T-helper 2 cell treated with Interferon-gamma antibody and Interleukin-4, amounts not matched to agents 100 ng/mL and 5 ng/mL, for 36 hours (primary cell): ENCODE measurements at regions not wholly inside any gene's neighbourhood (a gene's known extent, or its start where the extent isn't known, plus 50 kb on each side); places are given as distances from the start of the nearest gene placed in this dataset.
"Not testable (repeated sequence)": the region's sequence is repeated elsewhere in the genome, so short reads cannot be mapped to it uniquely, and the experiment has no call there.

ENCODE experiments used
- intact Hi-C: fragments of 100-400 bp; cut with micrococcal nuclease; formaldehyde crosslinking; loops from one replicate; pipeline ENCODE4 v1.15.1; 2023

DNA sequence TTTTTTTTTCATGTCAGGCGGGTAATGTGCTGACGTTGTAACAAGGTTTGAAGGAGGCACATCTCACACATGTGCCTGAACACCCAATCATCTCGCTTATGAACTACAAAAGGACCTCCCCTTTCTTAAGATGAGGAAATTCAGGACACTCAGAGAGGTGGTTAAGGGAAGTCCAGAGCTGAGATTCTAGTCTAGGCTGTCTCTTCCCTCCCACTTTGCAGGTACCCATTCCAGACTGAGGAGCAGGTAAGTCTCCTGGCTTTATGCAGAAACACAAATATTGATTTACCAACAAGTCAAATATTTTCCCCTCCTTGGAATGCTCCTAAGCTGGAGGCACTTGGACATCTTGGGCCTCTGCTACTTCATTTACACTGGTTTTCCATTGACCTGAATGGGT, 122.9 kb upstream of the CADM1 start:
- intact Hi-C loops: no loop called here

DNA sequence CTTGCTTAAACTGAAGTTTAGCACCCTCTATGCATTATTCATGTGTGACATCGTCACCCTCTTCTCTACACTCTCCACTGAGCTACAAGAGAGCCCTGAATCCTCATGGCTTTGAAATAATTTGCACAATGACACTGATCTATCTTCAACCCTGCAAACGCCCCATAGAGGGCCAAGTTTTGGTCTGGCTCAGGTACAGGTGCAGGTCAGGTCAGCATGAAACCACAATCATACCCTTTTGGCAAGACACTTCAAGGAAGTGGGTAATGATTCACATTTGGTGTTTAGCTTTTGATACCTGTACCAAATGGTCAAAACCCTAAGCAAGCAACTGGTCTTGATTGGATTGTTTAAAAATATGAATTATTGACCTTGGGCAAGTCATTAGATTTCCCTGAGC, 122.2 kb upstream of the CADM1 start:
- intact Hi-C loops: no loop called here

DNA sequence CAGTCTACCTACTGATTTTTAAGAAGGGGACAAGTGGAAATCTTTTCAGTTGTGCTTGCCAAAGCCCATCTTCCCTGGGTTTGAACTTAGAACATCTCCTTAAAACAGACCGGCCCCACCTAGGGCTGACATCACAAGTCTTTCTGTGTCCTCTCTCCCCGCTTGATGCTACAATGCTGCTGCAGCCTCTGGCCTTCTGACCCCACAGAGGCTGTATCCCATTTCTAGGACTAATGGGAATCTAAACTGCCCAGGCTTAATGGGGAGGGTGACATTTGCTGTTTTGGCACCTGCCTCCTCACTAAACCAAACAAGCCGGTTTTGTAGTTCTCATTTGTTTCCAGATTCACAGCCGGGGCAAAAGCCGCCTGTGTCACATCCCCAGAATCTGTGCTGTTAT, 121.3 kb upstream of the CADM1 start:
- intact Hi-C loops: no loop called here

DNA sequence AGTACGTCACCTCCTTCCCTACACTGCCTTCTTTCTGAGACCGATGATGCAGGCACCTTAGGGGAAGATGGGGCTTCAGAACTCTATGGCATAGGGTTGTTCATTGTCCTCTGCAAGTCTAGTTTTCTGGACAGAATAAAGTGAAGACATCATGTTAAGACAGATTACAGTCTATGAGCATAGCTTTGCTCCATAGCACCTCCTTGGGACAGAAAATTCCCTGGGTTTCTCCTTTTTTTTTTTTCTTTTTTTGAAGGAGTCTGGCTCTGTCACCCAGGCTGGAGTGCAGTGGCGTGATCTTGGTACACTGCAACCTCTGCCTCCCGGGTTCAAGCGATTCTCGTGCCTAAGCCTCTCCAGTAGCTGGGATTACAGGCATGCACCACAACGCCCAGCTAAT, 119.8 kb upstream of the CADM1 start:
- intact Hi-C loops: no loop called here

DNA sequence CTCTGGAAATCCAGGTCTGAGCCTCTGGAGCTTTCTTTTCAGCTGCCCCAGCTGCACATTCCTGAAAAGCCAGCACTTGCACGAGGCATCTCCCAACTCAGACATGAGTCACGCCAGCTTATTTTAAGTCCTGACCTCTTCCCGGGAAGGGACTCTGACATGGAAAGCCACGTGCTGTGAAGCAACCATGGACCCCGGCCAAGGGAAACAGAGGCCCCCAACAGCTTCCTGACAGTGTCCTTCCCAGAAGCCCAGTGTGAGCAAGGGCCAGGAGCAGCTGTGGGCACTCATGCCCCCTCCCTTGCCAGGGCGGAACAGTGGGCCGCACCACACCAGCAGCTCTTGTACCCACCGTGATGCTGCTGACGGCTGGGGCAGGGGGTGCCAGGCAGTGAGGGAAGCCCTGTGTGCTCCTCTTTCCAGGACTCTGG, 118.8 kb upstream of the CADM1 start:
- intact Hi-C loops: no loop called here

DNA sequence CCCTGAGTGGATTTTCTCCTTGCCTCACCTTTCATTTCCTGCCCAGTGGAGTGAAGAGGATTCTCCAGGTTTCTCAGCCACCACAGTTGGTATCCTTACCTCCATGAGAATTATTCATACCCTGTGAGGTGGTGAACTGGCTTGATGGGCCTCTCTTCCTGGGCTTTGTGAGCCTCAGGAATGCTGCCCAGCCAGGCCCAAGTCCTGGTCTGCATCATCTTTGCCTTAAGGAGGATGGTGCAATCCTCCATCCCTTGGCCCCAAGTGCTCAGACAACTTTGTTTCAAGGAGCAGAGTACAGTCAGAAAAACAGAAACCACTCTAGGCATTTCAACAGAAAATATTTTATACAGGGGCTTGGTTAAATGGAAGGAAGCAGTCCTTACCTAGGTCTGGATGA, 114.2 kb upstream of the CADM1 start:
- intact Hi-C loops: no loop called here

DNA sequence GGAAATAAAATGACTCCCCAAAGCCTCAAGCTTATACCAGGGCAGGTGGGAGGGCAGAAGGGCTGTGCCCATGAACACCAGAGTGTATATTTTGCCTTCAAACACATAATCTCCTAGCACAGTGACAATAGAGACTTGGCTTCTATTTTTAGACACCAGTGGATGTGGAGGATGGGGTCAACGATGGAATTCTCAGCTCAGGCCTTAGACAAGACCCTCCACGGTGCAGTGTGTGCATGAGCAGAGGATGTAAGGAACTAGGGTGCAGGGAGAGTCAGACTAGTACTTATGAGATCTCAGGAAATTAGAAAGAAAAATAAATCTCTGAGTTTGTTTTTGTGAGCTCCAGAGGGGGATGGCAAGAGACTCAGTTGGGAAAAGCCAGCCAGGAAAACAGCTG, 113.6 kb upstream of the CADM1 start:
- intact Hi-C loops: no loop called here

DNA sequence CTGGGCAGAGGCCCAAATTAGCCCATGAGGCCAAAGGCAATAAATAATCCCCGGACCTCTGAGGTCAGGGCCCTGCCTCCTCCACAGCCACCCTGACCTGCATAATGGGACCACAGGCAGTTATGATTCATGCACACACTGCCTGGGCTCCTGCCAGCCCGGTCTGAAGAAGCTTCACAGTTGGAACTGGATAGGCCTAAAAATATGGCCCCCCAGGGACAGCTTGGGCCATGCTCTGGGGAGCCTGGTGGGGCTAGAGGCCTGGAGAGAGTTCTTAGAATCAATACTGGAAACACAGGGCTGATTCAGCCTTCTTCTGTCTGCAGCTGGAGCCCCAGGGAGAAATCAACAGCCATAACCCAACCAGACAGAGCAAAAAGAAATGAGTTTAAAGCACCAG, 112.8 kb upstream of the CADM1 start:
- intact Hi-C loops: no loop called here

DNA sequence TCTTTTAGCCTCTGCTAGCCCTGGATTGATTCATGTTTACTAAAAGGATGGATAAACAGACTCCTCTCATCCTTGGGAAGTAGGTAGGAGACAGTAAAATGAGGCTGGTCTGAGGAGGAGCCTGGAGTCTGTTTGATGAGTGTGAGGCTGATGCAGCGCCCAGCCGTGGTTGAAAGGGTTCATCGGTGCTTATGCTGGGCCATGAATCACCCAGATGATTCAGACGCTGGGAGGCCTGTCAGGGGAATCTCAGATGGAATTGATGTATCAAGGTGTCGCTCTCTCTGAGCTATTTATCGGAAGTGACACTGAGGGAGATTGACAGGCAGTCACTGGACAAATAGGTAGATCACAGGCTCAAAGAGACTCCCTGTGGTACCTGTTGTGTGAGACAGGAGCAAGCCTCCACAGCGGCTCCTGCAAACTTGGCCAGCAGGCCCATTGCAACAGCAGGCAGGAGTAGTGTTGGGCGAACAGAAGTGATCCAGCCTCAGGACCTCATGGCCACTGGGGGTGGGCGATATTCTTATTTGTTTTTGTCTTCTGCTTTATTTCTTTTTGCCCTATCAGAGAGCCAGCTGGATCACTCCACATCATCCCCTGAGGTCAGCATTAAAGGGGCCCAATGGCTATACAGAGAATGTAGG, 109.9 kb upstream of the CADM1 start:
- intact Hi-C loops: no loop called here

DNA sequence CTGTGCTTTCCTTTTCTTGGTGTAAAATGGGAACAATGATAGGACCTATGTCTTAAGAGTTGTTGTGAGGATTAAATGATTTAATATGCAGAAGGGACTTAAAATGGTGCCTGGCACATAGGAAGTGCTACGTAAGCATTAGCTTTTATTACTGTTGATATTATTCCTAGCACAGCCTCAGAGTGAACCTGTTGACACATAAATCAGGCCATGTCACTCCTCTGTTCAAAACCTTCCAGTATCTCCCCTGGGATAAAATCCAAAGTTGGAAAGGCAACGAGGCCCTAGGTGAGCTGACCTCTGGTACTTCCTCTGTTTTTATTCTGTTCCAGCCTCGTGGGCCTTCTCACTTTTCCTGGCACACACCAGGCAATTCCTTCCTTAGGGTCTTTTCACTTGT, 108.8 kb upstream of the CADM1 start:
- intact Hi-C loops: no loop called here

DNA sequence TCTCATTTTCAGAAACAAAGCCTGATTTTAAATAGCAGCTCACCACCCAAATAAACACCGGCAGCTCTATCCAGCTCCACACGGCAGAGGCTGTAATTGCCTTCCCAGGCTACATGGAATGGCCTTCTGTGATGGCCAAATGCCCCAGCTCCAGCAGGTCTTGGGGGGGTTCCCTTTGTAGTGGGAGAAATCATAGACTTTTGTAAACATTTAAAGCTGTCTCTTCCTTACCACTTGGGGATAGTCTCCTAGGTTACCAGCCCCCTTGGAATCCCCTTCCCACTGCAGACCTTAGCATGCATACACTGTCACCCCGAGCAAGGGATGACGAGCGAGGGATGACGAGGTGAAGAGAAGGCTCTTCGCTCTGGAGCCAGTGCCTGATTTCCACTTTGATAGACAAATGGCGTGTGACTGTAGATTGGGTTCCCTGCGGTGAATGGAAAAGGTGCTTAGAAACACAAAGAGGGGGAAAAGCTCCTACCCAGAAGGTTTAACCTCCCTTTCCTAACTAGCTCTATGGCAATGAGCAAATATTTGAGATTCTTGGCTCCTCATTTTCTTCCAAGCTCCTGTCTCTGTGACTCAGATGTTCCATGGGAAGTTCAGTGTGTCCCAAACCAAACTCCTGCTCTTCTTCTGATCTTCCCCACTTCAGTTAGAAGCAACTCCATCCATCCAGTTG, 108.0 kb upstream of the CADM1 start:
- intact Hi-C loops: no loop called here

DNA sequence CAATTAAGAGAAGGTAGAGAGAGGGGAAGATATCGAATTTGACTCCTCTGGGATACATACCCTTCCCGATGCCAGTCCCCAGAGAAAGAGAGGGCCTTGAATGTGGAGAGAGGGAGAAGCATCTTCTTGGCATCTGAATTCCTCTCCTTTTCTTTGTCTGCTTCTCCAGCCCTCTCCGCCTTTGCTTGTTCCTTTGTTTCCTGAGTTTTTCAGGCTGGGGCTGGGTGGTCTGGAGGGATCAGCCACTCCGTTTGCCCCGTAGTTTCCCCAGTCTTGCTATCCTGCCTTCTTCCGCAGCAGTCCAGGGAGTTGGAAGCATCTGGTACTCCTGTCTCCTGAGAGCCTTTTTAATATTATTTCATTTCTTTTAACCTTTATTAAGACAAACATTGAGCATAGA, 107.1 kb upstream of the CADM1 start:
- intact Hi-C loops: no loop called here

DNA sequence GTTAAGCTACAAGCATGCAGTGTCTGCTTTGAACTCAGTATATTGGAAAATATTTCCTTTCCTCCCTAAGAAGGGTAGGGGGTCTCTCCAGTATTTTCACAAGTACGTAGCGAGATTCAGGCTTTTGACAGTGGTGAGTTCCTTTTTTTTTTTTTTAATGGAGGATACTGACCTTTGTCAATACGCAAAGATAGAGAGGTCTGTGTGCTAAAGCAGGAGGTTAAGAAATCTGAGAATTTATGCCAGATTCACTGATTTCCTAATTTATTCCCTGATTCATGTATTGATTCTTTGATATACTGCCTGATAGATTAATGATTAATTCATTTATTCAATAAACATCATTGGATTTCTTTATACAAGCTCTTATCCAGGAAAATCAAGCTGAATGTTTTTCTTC, 106.7 kb upstream of the CADM1 start:
- intact Hi-C loops: no loop called here

DNA sequence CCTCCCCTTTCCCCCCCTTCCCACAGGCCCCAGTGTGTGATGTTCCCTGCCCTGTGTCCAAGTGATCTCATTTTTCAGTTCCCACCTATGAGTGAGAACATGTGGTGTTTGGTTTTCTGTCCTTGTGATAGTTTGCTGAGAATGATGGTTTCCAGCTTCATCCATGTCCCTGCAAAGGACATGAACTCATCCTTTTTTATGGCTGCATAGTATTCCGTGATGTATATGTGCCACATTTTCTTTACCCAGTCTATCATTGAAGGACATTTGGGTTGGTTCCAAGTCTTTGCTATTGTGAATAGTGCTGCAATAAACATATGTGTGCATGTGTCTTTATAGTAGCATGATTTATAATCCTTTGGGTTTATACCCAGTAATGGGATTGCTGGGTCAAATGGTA, 106.0 kb upstream of the CADM1 start:
- intact Hi-C loops: not testable (repeated sequence)

DNA sequence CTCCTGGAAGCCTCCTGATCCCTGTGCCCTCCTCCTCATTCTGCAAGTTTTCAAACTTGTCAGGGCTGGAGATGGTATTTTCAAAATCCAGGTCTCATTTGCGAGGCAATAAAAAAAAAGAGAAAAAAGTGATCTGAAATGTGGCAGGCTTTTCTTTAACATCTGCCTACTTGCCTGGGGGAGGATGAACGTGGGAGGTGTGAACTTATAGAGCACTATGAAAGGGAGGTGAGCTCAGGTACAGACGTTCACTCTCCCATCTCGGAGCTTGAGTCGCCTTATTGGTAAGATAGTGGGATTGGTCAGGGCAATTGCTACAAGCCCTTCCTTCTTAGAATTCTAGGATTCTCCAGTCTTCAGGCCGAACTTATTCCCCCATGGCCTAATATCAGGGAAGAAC, 104.8 kb upstream of the CADM1 start:
- intact Hi-C loops: no loop called here

DNA sequence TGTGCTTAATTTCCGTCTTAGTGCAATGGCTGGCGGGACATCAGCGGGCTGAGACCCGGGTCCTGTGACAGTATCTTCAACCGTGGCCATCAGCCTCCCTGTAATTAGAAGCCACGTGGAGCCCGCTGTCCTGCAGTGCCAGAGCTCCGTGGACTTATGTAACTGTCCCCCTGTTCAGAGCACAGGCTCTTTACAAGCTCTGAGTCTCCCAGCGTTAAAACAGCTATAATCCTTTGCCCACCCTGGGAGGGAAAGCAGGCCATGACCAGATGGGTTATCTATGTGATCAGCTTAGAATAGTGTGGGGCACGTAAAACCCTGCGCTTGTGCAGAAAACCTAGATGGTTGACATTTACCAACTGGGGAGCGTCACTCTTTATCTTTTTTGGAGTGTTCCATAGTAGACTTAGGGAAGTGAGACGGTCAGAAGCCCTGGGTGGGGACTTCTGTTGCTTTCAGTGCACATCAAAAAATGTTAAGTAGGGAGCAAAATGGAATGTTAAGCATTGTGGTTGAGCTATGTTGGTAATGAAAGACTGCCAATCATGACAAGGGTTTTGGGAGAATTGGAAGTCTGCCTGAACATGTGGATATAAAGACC, 103.5 kb upstream of the CADM1 start:
- intact Hi-C loops: no loop called here

DNA sequence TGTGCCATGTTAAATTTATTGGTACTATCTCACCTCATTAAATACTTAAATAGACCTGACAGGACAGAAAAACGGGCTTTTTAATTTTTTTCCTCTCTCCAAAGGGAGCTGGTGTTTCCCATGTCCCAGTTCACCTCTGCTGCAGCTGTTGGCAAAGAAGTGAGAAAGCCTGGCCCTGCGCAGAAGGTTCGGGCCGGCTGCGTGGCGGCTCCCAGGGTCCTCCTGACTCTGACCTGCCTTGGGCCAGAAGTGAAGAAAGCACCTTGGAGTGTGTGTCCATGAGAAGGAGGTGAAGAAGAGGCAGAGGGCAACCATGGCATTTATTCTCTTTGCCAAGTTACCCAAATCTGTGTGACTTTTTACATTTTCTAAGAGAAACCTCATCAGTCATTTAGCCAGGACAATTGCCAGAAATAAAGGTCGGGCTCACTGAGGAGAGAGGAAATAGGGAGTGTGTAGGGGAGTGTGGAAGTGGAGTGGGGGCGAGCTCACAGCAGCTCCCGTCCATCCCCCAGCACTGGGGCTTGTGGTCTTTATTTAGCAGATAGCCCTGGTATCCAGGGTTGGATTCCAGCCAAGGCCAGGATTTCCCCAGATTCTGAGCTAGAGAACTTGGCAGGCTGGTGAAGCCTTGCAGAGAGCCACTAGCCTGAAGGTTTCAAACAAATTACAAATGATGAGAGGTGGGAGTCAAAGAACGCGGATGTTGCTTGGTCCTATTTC, 102.4 kb upstream of the CADM1 start:
- intact Hi-C loops: no loop called here

DNA sequence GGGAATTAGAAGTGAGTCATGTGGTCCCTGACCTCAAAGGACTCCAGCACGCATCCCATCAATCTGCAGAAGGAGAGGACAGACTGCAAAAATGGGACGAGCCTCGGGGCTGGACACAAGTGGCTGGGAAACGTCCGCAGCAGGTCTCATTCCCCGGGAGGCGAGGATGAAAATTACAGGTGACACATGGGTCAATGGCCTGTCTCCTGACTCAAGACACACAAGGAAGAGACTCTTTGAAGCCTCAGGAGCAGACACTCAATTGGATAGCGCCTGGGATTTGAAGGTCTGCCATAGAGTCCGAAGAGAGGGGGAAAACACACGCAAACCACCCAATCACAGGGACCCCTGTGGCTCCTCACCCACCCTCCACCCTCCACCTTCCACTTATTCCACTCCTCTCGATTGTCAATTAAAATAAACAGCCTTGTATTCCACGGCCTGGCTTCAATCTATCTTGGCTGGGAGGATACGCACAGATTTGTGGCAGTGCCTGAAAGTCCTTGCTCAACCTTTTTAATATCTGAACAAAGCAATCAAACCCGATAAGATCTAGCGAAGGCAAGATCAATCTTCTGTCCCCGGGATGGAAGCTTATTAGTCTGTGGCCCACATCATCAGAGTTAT, 101.8 kb upstream of the CADM1 start:
- intact Hi-C loops: no loop called here

DNA sequence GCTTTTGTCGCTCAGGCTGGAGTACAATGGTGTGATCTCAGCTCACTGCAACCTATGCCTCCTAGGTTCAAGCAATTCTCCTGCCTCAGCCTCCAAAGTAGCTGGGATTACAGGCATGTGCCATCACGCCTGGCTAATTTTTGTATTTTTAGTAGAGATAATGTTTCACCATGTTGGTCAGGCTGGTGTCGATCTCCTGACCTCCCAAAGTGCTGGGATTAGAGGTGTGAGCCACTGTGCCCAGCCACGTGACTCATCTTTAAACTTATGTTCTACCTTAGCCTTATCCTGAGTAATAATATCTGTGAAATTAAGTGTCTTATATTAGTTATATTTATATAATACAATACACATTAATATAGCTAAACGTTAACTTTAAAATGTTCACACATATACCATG, 101.2 kb upstream of the CADM1 start:
- intact Hi-C loops: not testable (repeated sequence)

DNA sequence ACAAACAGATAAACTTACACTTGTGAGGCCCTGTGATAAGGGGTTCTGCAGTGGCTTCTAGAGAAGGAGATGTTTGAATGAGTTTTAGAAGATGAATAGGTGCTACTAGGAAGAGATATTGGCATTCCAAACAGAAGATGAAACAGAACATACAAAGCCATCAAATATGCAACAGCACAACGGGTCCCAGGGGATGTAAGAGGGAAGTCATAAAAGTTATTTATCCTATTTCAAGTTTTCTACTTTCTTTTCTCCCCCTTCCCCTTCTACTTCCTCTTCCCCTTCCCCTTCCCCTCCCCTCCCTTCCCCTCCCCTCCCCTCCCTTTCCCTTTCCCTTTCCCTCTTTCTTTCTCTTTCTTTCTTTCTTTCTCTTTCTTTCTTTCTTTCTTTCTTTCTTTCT, 94.9 kb upstream of the CADM1 start:
- intact Hi-C loops: no loop called here

DNA sequence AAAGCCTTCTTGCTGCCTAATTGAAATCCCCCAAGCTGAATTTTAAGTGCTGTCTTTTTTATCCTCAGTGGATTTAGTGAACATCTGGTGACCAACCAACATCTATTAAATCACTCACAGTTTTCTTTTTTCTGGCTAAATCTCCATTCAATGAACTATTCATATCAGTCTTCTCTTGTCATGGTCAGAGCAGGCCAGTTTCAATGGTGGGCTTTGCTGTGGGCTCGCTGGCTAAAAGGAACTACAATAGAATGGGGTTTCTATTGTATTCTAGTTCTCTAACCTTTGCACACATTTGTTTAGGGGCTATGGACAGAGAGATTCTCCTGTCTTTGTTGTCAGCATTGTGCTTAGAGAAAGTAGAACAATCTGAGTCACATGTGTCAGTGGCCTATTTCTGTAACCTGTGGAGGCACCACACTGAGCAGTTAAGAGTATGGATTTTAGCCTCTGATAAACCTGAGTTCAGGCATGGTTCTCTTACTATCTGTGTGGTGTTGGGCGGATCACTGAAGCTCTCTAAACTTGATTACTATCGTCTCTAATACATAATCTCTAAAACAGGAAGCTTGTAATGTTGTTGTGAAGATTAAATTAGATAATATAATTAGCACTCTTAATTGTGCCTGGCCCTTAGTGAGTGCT, 94.2 kb upstream of the CADM1 start:
- intact Hi-C loops: no loop called here
